ENCODE measurements at regions not wholly inside any gene's neighbourhood (a gene's known extent, or its start where the extent isn't known, plus 50 kb on each side); places are given as distances from the start of the nearest gene placed in this dataset.

GRCh38 chr12:118680356-118680963, 300.9 kb upstream of the SRRM4 start:
- no peak for ATAC-seq
- intact Hi-C loops (cut with DNase I): no loop called here
- Histone ChIP-seq H3K27ac (no peak overlapping the region), H3K27me3 (peaks cover 0 to 7% of the 10 kb centered on the region in 2 donors), H3K36me3 (no peaks in the 10 kb centered on the region), H3K4me1 (no peaks in the 10 kb centered on the region), H3K9me3 (peaks cover 0 to 5% of the 10 kb centered on the region in 2 donors), H3K4me3 (no peak overlapping the region)
- TF ChIP-seq CTCF (IDR thresholded peaks at IDR 0.05): no peak
- DNase-seq: peak in 1 of 4 donors; percentile 50

GRCh38 chr12:118682656-118683055, 298.7 kb upstream of the SRRM4 start:
- no peak overlapping the region for H3K4me3 ChIP-seq
- no peaks in the 10 kb centered on the region for H3K4me1 ChIP-seq
- H3K36me3 ChIP-seq: no peaks in the 10 kb centered on the region
- ATAC-seq: no peak
- no peak for DNase-seq
- TF ChIP-seq CTCF (IDR thresholded peaks at IDR 0.05): no peak
- no peak overlapping the region for H3K27ac ChIP-seq
- peaks cover 0 to 7% of the 10 kb centered on the region in 2 donors for H3K27me3 ChIP-seq
- peaks cover 0 to 2% of the 10 kb centered on the region in 2 donors for H3K9me3 ChIP-seq
- intact Hi-C loops (cut with DNase I): no loop called here

GRCh38 chr12:118685983-118686607, 295.2 kb upstream of the SRRM4 start:
- intact Hi-C loops (cut with DNase I): no loop called here
- H3K4me1 ChIP-seq: no peaks in the 10 kb centered on the region
- no peak overlapping the region for H3K27ac ChIP-seq
- H3K9me3 ChIP-seq: no peaks in the 10 kb centered on the region
- DNase-seq (no peak), ATAC-seq (no peak)
- no peak overlapping the region for H3K4me3 ChIP-seq
- no peaks in the 10 kb centered on the region for H3K27me3 ChIP-seq
- H3K36me3 ChIP-seq: no peaks in the 10 kb centered on the region
- no peak for TF ChIP-seq CTCF (IDR thresholded peaks at IDR 0.05)

DNA sequence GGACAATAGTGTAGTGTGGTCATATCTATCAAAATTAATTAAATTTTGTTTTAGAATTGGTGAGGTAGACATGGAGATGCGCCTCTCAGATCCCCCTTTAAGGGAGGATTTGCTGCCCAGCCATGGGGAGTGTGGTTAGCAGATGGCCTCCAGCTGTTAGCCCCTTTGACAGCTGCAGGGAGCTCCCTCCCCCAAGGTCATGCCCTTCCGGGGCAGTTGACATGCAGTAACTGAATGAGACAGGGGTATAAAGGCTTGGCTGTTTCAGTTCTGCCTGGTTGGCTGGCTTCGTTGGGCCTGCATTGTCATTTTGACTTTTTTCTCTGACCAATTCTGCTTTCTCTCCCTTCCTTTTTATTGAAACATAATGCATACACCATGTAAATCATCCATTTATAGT, 291.5 kb upstream of the SRRM4 start:
- TF ChIP-seq CTCF (IDR thresholded peaks at IDR 0.05): no peak
- H3K4me1 ChIP-seq: no peaks in the 10 kb centered on the region
- intact Hi-C loops (cut with DNase I): no loop called here
- H3K4me3 ChIP-seq: no peak overlapping the region
- H3K27me3 ChIP-seq: no peaks in the 10 kb centered on the region
- no peak overlapping the region for H3K27ac ChIP-seq
- ATAC-seq (no peak), DNase-seq (no peak)
- H3K9me3 ChIP-seq: no peaks in the 10 kb centered on the region
- H3K36me3 ChIP-seq: no peaks in the 10 kb centered on the region

GRCh38 chr12:118690506-118690905, 290.8 kb upstream of the SRRM4 start:
- H3K36me3 ChIP-seq: no peaks in the 10 kb centered on the region
- DNase-seq (no peak), ATAC-seq (no peak)
- no peak for TF ChIP-seq CTCF (IDR thresholded peaks at IDR 0.05)
- intact Hi-C loops (cut with DNase I): no loop called here
- no peaks in the 10 kb centered on the region for H3K4me1 ChIP-seq
- H3K9me3 ChIP-seq: no peaks in the 10 kb centered on the region
- no peak overlapping the region for H3K27ac ChIP-seq
- no peaks in the 10 kb centered on the region for H3K27me3 ChIP-seq
- no peak overlapping the region for H3K4me3 ChIP-seq

Measured in left lung (tissue), 4 donors.